ELR (cell line): ENCODE measurements at regions not wholly inside any gene's neighbourhood (a gene's known extent, or its start where the extent isn't known, plus 50 kb on each side); places are given as distances from the start of the nearest gene placed in this dataset.
A peak's percentile ranks its signal among the peaks of the same experiment; 100 is the strongest.

Experiments
- DNase-seq: peaks from one replicate; pipeline ENCODE4 v3.0.0-alpha.2; 2015; ENCODE audit warnings: low read depth

GRCh38 chr7:56291-56913, 136.0 kb upstream of the FAM20C start:
- DNase-seq: no peak

GRCh38 chr7:57071-57470, 135.3 kb upstream of the FAM20C start:
- no peak for DNase-seq

GRCh38 chr7:57482-58255, 134.7 kb upstream of the FAM20C start:
- DNase-seq: no peak

GRCh38 chr7:58316-58715, 134.1 kb upstream of the FAM20C start:
- DNase-seq: no peak

DNA sequence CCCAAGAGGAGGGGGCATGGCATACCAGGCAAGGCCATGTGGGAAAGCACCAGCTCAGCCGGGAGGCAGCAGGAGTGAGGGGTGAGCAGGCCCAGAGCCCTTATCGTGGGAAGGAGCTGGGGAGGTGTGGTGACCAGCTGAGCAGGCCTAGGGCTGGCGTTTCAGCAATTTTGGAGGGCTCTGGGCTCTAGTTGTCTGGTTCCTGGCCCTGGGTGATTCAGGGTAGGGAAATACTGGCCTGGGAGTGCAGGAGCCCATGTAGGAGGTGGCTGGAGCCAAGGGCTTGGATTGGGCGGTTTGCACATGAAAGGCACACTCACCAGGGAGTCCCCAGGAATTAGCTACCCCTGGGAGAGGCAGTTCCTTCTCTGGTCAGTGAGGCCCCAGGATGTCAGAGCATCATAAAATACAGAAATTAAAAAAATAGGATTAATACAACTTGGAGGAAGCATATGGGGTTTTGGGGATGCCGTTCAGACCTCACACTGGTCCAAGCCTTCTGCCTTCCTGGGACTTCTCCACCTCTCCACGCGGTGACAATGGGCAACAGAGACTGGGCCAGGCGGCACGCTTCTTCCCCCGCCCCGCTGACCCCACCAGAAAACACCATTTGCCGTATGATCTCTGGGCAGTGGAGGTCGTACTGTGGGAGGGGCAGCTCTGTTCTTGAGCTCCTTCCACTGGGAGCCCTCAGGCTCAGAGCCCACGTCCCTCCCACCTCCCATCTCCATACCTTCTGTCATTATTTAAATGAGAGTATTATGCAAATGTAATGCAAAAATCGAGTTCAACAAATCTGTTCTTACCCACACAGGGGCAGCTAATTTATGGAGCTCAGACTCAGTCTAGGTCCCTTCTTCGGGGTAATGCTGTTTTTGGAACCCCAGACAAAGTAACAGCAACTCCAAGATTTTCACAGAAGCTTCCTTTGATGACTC, 133.0 kb upstream of the FAM20C start:
- no peak for DNase-seq

- no peak for DNase-seq
Observed at GRCh38 chr7:60017-60675, 132.2 kb upstream of the FAM20C start.

- no peak for DNase-seq
Observed at GRCh38 chr7:60706-61105, 131.7 kb upstream of the FAM20C start.

DNA sequence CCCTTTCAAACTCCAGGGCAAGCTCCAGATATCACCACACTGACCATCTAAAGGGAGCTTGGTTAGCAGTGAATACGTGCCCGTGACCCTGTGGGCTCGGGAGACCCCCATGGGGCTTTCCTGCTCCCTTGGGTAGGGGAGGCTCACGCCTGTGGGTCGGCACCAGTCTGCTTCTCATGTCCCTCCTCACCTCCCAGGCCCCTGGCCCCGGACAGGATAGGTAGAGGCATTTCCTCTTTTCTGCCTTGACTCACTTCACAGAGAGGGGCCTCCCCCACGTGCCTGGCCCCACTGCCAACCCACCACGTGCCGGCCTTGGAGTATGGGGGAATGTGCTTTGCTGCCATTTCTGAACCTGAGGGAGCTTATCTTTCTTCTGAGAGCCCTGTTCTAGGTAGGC, 131.3 kb upstream of the FAM20C start:
- DNase-seq: no peak

DNA sequence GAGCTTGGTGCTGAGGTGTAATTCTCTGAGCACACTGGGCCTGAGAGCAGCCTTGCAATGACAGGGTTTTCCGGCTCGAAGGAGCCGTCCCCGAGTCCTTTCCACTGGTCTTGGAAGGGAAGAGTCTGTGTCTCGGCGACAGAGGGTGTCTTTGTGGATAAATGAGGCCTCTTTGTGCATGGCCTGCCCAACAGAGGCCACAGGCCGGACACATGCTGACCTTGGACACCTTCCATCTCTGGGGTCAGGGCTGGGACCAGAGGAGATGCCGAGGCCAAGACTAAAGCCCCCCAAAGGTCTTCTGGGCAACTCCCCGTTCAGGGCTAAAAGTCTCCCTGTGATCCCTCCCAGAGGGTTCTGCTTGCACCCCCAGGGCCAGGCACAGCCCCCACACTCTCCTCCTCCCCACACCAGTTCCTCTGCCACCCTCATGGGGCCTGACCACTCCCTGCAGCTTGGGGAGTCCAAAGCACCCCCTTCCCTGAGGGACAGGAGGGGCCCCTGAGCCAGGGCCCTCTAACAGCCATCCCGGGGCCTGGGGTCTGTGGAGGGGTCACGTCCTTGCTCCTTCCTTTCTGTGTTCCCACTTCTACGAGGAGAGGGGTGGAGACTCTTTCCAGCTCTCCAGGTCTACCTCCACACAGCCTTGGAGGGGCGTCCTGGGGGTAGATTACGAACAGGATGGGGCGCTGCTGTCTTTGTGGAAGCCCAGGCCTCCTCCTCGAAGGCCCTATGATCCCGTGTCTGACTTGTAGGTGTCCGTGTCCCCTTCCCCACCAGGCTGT, 130.6 kb upstream of the FAM20C start:
- DNase-seq: no peak

DNA sequence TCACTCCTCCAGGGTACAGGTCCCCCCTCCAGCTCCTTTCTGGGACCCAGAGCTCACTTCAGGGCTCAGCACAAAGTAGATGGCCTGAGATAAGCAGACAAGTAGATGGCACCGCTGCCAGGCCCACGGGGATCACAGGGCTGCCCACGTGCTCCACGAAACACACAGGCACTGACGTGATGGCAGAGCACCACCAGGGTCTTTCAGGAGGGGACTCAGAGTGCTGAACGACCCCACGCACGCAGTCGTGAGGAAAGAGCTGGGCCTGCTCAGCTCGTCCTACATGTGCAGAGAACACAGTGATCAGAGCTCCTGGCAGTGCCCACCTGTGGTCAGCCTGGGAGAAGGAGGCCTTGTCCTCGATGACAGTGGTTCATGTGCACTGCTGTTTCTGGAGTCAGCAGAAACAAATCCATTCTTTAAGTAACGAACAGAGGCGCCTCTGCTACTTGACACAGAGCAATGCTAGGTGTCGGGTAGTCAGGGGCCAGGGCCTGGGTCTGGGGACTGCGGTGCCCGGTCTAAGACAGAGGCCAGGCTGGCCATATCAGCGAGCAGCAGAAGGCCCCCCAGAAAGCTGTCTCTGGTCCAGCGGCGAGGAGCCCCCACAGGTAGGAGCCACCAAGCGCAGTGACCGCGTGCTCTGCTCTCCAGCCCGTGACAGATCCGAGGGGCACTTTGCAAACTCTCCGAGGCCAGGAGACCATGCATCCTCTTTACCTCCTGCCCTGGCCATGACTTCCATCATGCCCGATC, 129.8 kb upstream of the FAM20C start:
- DNase-seq: no peak

DNA sequence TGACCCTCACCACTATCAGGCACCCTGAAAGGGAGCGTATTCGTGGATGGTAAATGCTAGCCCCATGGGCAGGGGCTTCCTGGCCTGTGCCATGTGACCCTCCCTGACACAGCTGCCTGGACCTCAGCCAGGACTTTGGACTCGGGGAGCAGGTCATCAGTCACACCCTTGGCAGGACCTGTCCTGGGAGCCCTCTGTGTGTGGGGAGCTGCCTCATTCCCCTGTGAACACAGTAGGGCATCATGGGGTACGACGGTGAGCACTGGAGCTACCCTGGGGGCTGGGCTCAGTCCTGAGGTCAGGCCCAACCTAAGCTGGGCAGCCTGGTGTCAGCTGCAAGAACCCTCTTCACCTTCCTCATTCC, 129.3 kb upstream of the FAM20C start:
- no peak for DNase-seq

- no peak for DNase-seq
Observed at GRCh38 chr7:63521-64021, 128.8 kb upstream of the FAM20C start.

- DNase-seq: peak; percentile 86
Observed at GRCh38 chr7:64098-64915, 128.1 kb upstream of the FAM20C start.

DNA sequence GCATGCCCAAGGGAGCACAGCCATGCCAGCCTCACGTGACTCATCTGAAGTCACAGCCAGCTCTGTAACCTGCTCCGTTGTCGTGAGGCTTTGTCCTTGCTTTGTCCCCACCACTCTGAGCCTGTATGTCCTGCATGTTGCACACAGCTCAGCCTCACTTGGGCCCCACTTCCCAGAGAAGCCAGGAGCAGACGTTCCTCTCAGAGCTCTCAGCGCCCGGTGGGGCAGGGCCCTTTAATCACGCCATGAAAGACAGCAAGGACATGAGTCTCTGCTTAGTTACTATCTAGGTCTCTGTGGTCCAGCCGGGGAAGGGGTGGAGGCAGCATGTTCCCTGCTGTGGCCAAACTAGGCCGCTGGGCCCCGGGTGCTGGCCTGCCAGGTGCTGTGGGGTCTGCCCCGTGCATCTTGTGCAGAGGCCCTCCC, 127.4 kb upstream of the FAM20C start:
- peak; percentile 39 for DNase-seq

DNA sequence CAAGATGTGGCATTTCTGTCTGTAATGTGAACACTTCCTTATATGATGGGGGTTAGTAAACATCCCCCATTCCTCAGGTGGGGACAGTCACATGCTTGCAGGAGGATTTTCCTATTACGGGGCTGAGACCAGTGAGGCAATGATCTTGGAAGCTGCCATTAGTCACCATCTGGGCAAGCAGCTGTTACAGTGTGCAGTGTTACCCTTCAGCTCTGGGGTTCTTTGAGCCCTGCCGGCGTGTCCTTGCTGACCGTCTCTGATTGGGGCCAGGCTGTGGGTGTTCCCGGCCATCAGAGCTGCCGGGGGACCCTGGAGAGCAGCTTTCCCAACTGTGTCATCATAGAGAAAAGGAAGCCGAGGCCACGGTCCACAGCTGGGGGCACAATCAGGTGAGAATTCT, 126.8 kb upstream of the FAM20C start:
- DNase-seq: peak; percentile 81

DNA sequence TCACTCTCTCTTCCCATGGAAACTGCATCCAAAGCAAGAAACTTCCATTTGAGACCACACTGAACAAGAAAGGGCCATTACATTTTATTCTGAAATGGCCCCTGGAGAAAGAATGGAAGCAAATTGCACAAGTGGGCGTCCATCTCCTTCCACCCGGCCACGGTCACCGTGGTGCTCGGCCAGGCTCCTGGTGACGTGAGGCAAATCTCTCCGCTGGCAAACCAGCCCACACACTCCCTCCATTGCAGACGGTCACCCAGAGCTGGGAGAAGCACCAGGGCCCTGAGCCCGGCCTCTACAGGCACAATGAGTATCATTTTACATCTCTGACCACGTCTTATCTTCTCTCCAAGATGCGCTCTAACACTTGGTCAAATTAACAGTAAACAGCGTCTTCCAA, 126.1 kb upstream of the FAM20C start:
- DNase-seq: no peak

- no peak for DNase-seq
Observed at GRCh38 chr7:66741-67140, 125.6 kb upstream of the FAM20C start.

GRCh38 chr7:67661-68395, 124.5 kb upstream of the FAM20C start:
- peak; percentile 84 for DNase-seq

DNA sequence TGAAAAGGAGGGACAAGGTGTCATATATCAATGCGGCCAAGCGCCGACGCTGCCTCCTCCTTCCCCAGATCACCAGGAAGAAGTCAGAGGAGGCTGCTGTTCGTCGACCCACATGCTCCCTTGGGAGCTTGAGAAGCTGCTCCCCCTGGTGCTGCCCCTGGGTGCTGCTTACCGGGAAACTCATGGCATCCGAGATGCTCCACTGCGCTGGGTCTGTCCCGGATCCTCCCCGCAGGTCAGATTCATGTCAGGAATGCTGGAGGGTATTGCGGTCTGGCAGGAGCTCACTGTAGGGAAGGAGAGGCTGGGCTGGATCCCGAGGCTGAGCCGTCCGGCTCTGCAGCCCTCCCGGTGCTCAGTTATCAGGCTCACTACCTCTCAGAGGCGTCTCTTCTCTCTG, 123.7 kb upstream of the FAM20C start:
- peak; percentile 35 for DNase-seq
